HG03175 (cell line): ENCODE measurements at regions not wholly inside any gene's neighbourhood (a gene's known extent, or its start where the extent isn't known, plus 50 kb on each side); places are given as distances from the start of the nearest gene placed in this dataset.
"Not testable (repeated sequence)": the region's sequence is repeated elsewhere in the genome, so short reads cannot be mapped to it uniquely, and the experiment has no call there.

Experiments
- ATAC-seq: cut with Tn5 transposase; IDR thresholded peaks from one replicate; pipeline ENCODE4 v1.9.1; 2021; ENCODE audit warnings: mild to moderate bottlenecking, moderate library complexity; ENCODE audit not compliant: unreplicated experiment

GRCh38 chr9:85487872-85488271 lies 253.9 kb downstream of the AGTPBP1 start:
- ATAC-seq = no peak

GRCh38 chr9:85484235-85484634 lies 257.5 kb downstream of the AGTPBP1 start:
- ATAC-seq = no peak

DNA sequence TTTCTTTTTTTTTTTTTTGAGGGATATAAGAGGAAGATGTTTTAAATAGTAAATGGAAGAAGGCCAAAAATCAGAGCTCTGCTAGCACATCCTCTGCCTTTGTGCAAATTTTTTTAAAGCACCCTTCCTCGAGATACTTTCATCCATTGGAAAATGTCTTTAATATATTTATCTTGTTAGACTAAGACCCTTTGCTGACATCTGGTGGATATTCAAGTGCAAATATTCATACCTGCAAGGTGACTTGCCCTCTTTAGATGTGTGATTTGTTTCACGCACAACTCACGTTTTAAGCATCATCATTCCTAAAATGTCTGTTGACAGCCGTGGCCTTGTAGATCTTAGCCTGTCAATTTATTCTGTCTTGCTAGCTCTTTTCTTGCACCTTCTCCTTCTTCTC lies 258.5 kb downstream of the AGTPBP1 start:
- no peak for ATAC-seq

DNA sequence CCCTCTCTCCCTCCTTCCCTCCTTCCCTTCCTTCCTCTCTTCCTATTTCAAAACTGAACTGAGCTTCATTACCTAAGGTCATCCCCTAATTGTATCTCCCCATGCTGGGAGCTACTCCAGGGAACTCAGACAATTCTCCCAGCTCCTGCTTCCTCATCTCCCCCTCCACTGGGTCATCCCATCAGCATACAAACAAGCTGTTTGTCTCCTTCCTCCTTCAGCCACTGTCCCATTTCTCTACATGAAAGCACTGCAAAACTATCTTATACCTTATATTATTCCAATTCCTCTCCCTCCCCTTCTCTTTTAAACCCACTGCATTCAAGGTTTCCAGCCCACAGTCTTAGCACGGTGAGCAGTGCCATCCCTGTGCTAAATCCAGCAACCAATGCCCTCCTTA lies 262.4 kb downstream of the AGTPBP1 start:
- no peak for ATAC-seq

GRCh38 chr9:85478847-85479246 lies 262.9 kb downstream of the AGTPBP1 start:
- ATAC-seq = no peak

DNA sequence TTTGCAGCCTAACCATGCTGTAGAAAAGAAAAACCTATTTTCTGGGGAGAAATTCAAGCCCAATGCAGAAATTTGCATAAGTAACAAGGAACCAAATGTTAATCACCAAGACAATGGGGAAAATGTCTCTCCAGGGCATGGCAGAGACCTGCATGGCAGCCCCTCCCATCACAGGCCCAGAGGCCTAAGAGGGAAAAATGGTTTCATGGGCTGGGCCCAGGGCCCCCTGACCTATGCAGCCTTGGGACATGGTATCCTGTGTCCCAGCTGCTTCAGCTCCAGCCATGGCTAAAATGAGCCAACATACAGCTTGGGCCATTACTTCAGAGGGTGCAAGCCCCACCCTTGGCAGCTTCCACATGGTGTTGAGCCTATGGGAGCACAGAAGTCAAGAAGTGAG lies 266.9 kb downstream of the AGTPBP1 start:
- ATAC-seq = not testable (repeated sequence)

DNA sequence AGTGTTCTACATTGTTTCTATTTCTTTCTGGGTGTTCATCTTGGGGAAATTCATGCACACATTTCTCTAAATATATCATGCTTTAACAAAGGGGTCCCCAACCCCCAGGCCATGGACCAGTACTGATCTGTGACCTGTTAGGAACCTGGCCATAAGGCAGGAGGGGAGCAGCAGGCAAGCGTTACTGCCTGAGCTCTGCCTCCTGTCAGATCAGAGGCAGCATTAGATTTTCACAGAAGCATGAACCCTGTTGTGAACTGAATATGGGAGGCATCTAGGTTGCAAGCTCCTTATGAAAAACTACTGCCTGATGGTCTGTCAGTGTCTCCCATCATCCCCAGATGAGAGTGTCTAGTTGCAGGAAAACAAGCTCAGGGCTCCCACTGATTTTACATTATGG lies 270.0 kb downstream of the AGTPBP1 start:
- ATAC-seq = no peak

GRCh38 chr9:85469041-85469440 lies 272.7 kb downstream of the AGTPBP1 start:
- ATAC-seq = no peak

GRCh38 chr9:85466834-85467233 lies 274.9 kb downstream of the AGTPBP1 start:
- no peak for ATAC-seq

DNA sequence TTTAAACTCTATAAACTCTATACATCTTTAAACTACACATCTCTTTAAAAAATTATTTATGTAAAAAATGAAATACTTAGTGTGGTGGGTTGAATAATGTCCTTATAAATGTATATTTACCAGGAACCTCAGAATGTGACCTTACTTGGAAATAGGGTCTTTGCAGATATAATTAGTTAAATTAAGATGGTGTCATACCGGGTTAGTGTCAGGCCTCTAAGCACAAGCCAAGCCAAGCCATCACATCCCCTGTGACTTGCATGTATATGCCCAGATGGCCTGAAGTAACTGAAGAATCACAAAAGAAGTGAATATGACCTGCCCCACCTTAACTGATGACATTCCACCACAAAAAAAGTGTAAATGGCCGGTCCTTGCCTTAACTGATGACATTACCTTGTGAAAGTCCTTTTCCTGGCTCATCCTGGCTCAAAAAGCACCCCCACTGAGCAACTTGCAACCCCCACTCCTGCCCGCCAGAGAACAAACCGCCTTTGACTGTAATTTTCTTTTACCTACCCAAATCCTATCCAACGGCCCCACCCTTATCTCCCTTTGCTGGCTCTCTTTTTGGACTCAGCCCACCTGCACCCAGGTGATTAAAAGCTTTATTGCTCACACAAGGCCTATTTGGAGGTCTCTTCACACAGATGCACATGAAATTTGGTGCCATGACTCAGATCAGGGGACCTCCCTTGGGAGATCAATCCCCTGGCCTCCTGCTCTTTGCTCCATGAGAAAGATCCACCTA lies 283.5 kb downstream of the AGTPBP1 start:
- not testable (repeated sequence) for ATAC-seq

DNA sequence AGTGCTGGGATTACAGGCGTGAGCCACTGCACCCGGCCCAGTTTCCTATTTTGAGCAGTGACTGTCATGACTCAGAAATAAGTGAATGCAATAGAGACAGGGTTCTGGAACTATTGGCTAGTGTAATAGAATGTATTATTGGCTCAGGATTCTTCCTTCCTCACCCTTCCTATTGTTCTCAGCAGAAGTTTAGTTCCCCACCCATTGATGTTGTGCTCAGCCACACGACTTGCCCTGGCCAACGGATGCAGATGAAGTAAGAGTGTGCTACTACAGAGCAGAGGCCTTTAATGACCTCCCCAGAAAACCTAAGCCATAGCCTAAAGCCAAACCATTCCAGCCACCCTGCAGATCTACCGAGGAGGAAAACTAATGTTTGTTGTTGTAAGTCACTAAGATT lies 287.9 kb downstream of the AGTPBP1 start:
- no peak for ATAC-seq

- ATAC-seq = no peak
Measured at GRCh38 chr9:85452841-85453240, 288.9 kb downstream of the AGTPBP1 start.

GRCh38 chr9:85451680-85452079 lies 290.1 kb downstream of the AGTPBP1 start:
- ATAC-seq = no peak

DNA sequence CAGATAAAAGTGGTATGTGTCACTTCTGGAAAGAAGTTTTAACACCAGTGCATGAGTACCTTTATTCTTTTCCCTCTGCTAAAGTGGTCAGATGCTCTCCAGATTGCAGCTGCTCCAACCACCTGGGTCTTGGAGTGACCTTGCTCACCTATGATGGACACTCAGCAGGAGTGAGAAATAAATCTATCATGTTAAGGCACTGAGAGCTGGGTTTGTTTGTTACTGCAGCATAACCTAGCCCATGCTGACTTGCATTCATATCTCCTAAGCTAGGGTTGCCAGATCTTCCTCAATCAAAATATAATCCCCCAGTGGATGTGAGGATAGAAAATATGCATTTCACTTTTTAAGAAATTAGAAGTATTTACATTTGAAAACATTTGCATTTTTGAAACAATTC lies 295.9 kb downstream of the AGTPBP1 start:
- ATAC-seq = no peak

GRCh38 chr9:85444243-85444642 lies 297.5 kb downstream of the AGTPBP1 start:
- no peak for ATAC-seq

DNA sequence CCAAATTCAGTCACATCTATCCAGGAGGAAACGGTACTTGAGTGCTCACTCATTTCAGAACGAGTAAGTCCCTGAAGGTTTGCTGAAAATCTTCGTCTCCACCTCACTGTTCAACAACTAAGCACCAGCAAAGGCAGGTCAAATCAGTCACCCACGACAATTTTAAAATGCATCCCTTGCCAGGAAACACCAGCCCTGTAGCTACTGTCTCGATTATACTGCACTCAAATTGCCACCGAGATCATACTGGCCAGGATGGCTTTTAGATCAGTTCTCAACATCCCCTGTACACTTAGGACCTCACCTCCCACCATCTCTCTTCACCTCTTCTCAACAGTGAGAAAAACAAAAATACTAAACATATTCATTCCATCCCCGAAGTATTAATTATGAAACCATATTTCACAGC lies 298.6 kb downstream of the AGTPBP1 start:
- ATAC-seq = no peak

DNA sequence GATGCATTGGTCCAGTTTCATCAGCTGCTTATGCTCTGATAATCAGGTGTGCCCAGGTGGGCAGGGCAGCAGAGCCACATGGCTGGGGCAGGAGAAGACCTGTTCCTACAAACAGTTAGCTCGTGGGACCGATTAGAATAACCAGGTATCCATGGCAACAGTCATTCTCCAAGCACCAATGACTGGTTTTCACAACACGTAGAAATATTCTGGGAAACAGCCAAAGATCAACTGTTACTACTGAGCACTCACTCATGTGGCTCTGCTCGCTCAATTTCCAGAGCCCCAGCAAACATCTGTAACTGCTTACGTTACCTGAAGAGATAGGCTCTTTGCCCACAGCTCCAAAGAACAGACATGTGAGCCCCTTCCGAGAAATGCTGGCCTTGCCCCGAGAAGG lies 302.0 kb downstream of the AGTPBP1 start:
- ATAC-seq = no peak

DNA sequence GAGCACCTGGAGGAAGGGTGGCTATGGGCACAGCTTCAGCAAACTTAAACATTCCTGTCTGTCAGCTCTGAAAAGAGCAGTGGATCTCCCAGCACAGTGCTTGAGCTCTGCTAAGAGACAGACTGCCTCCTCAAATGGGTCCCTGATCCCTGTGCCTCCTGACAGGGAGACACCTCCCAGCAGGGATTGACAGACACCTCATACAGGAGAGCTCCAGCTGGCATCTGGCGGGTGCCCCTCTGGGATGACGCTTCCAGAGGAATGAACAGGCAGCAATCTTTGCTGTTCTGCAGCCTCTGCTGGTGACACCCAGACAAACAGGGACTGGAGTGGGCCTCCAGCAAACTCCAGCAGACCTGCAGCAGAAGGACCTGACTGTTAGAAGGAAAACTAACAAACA lies 307.8 kb downstream of the AGTPBP1 start:
- not testable (repeated sequence) for ATAC-seq

DNA sequence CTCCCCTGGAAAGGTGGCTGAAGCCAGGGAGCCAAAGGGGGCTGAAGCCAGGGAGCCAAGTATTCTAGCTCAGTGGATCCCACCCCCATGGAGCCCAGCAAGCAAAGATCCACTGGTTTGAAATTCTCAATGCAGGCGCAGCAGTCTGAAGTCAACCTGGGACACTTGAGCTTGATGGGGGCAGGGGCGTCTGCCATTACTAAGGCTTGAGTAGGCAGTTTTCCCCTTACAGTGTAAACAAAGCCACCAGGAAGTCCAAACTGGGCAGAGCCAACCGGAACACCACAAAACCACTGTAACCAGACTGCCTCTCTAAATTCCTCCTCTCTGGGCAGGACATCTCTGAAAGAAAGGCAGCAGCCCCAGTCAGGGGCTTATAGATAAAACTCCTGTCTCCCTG lies 308.2 kb downstream of the AGTPBP1 start:
- ATAC-seq = not testable (repeated sequence)

GRCh38 chr9:85433046-85433445 lies 308.7 kb downstream of the AGTPBP1 start:
- ATAC-seq = no peak

GRCh38 chr9:85432599-85432998 lies 309.2 kb downstream of the AGTPBP1 start:
- ATAC-seq = no peak

DNA sequence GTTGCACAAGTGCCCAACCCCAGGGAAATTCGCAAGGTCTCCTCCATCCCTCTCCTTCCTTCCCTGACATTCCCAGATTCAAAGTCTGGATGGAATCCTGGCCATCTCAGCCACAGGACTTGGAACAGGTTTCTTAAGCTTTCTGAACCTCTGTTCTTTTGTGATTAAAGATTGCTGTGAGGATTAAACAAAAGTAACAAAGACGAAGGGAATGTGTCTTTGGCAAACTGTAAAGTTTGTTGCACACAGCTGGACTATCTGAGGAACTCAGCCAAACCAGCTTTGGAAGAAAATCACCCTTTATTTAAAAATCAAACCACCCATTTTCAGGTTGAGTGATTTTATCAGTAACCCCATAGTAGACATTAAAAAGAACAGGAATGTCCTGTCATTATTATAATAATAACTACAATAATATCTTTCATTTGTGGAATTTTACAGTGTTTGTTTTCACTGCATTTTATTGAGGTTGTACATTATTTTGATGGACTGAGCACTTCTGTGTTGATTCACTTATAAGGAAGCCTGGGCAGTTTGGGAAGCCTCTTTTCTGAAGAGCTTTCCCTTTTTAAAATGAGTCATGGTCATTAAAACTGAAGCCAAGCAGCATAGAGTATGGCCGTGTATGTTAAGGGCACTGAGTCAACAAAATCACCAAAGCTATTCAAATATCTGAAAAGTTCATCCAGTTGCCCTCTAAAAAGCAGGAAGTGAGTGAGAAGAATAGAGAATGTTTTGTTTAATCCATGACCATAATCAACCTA lies 310.2 kb downstream of the AGTPBP1 start:
- ATAC-seq = no peak
